ENCODE measurements at regions not wholly inside any gene's neighbourhood (a gene's known extent, or its start where the extent isn't known, plus 50 kb on each side); places are given as distances from the start of the nearest gene placed in this dataset.
A peak's percentile ranks its signal among the peaks of the same experiment; 100 is the strongest.

- TF ChIP-seq CTCF (IDR thresholded peaks at IDR 0.05; ENCODE audit: extremely low read depth, missing control alignments) = no peak
- DNase-seq (ENCODE audit: low spot score) = peak; percentile 23
These were observed 159.6 kb downstream of the TMEM200A start for GRCh38 chr6:130525408-130525807.

- TF ChIP-seq CTCF (IDR thresholded peaks at IDR 0.05; ENCODE audit: extremely low read depth, missing control alignments) = no peak
- no peak for DNase-seq (ENCODE audit: low spot score)
These were observed 160.6 kb downstream of the TMEM200A start for GRCh38 chr6:130526466-130526865.

- DNase-seq (ENCODE audit: low spot score) = no peak
- no peak for TF ChIP-seq CTCF (IDR thresholded peaks at IDR 0.05; ENCODE audit: extremely low read depth, missing control alignments)
These were observed 161.4 kb downstream of the TMEM200A start for GRCh38 chr6:130527173-130527572.

GRCh38 chr6:130529569-130530149 is 163.8 kb downstream of the TMEM200A start:
- no peak for TF ChIP-seq CTCF (IDR thresholded peaks at IDR 0.05; ENCODE audit: extremely low read depth, missing control alignments)
- DNase-seq (ENCODE audit: low spot score) = no peak

GRCh38 chr6:130534627-130535026 is 168.8 kb downstream of the TMEM200A start:
- TF ChIP-seq CTCF (IDR thresholded peaks at IDR 0.05; ENCODE audit: extremely low read depth, missing control alignments) = no peak
- no peak for DNase-seq (ENCODE audit: low spot score)

GRCh38 chr6:130535242-130535641 is 169.4 kb downstream of the TMEM200A start:
- no peak for TF ChIP-seq CTCF (IDR thresholded peaks at IDR 0.05; ENCODE audit: extremely low read depth, missing control alignments)
- no peak for DNase-seq (ENCODE audit: low spot score)

GRCh38 chr6:130537447-130537846 is 171.6 kb downstream of the TMEM200A start:
- DNase-seq (ENCODE audit: low spot score) = no peak
- no peak for TF ChIP-seq CTCF (IDR thresholded peaks at IDR 0.05; ENCODE audit: extremely low read depth, missing control alignments)
